ENCODE measurements at regions not wholly inside any gene's neighbourhood (a gene's known extent, or its start where the extent isn't known, plus 50 kb on each side); places are given as distances from the start of the nearest gene placed in this dataset.
A peak's percentile ranks its signal among the peaks of the same experiment; 100 is the strongest.

DNA sequence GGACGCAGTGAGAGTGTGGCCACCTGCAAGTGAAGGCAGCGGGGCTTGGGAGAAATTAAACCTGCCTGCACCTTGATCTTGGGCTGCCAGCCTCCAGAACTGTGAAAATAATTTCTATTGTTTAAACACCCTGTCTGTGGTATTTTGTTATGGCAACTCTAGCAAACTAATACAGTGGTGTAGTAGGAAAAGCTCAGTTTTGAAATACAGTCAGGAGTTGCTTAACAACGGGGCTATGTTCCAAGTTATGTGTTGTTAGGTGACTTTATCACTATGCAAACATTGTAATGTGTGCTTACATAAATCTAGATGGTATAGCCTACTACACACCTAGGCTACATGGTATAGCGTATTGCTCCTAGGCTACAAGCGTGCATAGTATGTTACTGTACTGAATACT, 93.4 kb upstream of the FN1 start (continued):
- TF ChIP-seq, protein P1, sequence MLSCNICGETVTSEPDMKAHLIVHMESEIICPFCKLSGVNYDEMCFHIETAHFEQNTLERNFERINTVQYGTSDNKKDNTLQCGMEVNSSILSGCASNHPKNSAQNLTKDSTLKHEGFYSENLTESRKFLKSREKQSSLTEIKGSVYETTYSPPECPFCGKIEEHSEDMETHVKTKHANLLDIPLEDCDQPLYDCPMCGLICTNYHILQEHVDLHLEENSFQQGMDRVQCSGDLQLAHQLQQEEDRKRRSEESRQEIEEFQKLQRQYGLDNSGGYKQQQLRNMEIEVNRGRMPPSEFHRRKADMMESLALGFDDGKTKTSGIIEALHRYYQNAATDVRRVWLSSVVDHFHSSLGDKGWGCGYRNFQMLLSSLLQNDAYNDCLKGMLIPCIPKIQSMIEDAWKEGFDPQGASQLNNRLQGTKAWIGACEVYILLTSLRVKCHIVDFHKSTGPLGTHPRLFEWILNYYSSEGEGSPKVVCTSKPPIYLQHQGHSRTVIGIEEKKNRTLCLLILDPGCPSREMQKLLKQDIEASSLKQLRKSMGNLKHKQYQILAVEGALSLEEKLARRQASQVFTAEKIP (CRISPR knock-in tag; IDR thresholded peaks at IDR 0.05; ENCODE audit: borderline replicate concordance) = no peak
- TF ChIP-seq, protein P2, sequence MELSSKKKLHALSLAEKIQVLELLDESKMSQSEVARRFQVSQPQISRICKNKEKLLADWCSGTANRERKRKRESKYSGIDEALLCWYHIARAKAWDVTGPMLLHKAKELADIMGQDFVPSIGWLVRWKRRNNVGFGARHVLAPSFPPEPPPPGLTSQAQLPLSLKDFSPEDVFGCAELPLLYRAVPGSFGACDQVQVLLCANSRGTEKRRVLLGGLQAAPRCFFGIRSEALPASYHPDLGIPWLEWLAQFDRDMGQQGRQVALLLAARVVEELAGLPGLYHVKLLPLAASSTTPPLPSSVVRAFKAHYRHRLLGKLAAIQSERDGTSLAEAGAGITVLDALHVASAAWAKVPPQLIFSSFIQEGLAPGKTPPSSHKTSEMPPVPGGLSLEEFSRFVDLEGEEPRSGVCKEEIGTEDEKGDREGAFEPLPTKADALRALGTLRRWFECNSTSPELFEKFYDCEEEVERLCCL (CRISPR knock-in tag; IDR thresholded peaks at IDR 0.05; ENCODE audit: borderline replicate concordance) = no peak
- TF ChIP-seq PTBP1 (IDR thresholded peaks at IDR 0.05; ENCODE audit: low read depth, low read length, poor library complexity, severe bottlenecking) = no peak
- no peak for TF ChIP-seq BRCA1 (CRISPR knock-in tag; IDR thresholded peaks at IDR 0.05)
- TF ChIP-seq ELF4 (CRISPR knock-in tag; IDR thresholded peaks at IDR 0.05; ENCODE audit: borderline replicate concordance) = no peak
- TF ChIP-seq CEBPB (IDR thresholded peaks at IDR 0.05; ENCODE audit: borderline replicate concordance, low read depth, low read length) = peak; percentile 94
- TF ChIP-seq ZNF607 (CRISPR knock-in tag; IDR thresholded peaks at IDR 0.05; ENCODE audit: borderline replicate concordance) = no peak
- no peak for TF ChIP-seq ZSCAN9 (CRISPR knock-in tag; IDR thresholded peaks at IDR 0.05; ENCODE audit: borderline replicate concordance)
- no peak for TF ChIP-seq JUND (CRISPR knock-in tag; IDR thresholded peaks at IDR 0.05)
- TF ChIP-seq ZNF256 (CRISPR knock-in tag; conservative IDR thresholded peaks at IDR 0.05) = no peak
- no peak for TF ChIP-seq HOXD1 (CRISPR knock-in tag; IDR thresholded peaks at IDR 0.05)
- no peak for TF ChIP-seq ZNF672 (CRISPR knock-in tag; IDR thresholded peaks at IDR 0.05)
- TF ChIP-seq HOXA5 (CRISPR knock-in tag; IDR thresholded peaks at IDR 0.05) = no peak
- TF ChIP-seq, protein P3, sequence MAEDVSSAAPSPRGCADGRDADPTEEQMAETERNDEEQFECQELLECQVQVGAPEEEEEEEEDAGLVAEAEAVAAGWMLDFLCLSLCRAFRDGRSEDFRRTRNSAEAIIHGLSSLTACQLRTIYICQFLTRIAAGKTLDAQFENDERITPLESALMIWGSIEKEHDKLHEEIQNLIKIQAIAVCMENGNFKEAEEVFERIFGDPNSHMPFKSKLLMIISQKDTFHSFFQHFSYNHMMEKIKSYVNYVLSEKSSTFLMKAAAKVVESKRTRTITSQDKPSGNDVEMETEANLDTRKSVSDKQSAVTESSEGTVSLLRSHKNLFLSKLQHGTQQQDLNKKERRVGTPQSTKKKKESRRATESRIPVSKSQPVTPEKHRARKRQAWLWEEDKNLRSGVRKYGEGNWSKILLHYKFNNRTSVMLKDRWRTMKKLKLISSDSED (CRISPR knock-in tag; IDR thresholded peaks at IDR 0.05) = no peak
- TF ChIP-seq FOXA3 (CRISPR knock-in tag; IDR thresholded peaks at IDR 0.05) = peak; percentile 77
- no peak for TF ChIP-seq ZNF775 (CRISPR knock-in tag; IDR thresholded peaks at IDR 0.05; ENCODE audit: borderline replicate concordance)
- TF ChIP-seq STAG1 (CRISPR knock-in tag; IDR thresholded peaks at IDR 0.05) = peak; percentile 20; the same call in 1 of the 2 replicates
- TF ChIP-seq, protein P4, sequence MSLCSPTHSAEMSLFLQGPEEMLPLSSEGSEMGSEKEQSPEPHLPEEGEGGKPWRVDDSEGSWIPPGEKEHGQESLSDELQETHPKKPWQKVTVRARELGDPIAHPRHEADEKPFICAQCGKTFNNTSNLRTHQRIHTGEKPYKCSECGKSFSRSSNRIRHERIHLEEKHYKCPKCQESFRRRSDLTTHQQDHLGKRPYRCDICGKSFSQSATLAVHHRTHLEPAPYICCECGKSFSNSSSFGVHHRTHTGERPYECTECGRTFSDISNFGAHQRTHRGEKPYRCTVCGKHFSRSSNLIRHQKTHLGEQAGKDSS (CRISPR knock-in tag; IDR thresholded peaks at IDR 0.05; ENCODE audit: borderline replicate concordance, low read depth) = no peak
- peak; percentile 64 for TF ChIP-seq ELF3 (CRISPR knock-in tag; IDR thresholded peaks at IDR 0.05)
- TF ChIP-seq, protein P5, sequence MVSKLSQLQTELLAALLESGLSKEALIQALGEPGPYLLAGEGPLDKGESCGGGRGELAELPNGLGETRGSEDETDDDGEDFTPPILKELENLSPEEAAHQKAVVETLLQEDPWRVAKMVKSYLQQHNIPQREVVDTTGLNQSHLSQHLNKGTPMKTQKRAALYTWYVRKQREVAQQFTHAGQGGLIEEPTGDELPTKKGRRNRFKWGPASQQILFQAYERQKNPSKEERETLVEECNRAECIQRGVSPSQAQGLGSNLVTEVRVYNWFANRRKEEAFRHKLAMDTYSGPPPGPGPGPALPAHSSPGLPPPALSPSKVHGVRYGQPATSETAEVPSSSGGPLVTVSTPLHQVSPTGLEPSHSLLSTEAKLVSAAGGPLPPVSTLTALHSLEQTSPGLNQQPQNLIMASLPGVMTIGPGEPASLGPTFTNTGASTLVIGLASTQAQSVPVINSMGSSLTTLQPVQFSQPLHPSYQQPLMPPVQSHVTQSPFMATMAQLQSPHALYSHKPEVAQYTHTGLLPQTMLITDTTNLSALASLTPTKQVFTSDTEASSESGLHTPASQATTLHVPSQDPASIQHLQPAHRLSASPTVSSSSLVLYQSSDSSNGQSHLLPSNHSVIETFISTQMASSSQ (IDR thresholded peaks at IDR 0.05; ENCODE audit: low read depth) = no peak
- TF ChIP-seq, protein P5 (CRISPR knock-in tag; IDR thresholded peaks at IDR 0.05; ENCODE audit: borderline replicate concordance) = peak; percentile 57; the same call in 1 of the 2 replicates
- TF ChIP-seq RXRB (CRISPR knock-in tag; IDR thresholded peaks at IDR 0.05; ENCODE audit: borderline replicate concordance) = no peak; the same call in 1 of the 2 replicates

Data from HepG2 (cell line).